ENCODE measurements at regions not wholly inside any gene's neighbourhood (a gene's known extent, or its start where the extent isn't known, plus 50 kb on each side); places are given as distances from the start of the nearest gene placed in this dataset.
A peak's percentile ranks its signal among the peaks of the same experiment; 100 is the strongest.

DNA sequence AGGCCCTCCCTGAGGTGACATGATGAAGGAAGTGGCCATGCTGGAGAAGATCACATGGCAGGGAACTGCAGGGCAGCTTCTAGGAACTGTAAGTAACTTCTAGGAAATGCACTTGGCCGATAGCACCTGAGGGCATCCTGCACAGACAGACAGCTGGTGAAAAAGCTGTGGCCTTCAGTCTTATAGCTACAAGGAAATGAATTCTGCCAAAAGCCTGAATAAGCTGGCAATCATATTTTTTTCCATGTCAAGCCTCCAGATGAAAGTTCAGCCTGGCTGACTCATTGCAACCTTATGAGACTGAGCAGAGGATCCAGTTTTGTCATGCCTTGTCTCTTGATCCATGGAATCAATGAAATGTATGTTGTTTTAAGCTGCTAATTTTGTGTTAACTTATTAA lies 91.1 kb upstream of the CACNA2D1 start:
- Histone ChIP-seq H3K36me3 (ENCODE audit: control insufficient read depth, insufficient read depth, low read length) (no peaks in the 10 kb centered on the region), H3K27me3 (ENCODE audit: control insufficient read depth, insufficient read depth, low read length) (no peaks in the 10 kb centered on the region), H3K9me3 (ENCODE audit: control insufficient read depth, low read depth, low read length) (no peaks in the 10 kb centered on the region), H3K27ac (ENCODE audit: low read length) (no peak overlapping the region), H3K4me3 (ENCODE audit: low read length) (no peak overlapping the region), H3K4me1 (ENCODE audit: control insufficient read depth, insufficient read depth, low read length) (no peaks in the 10 kb centered on the region)
- DNase-seq, result peak; percentile 6 to 54
- no CpG with 5 or more reads among the region's 1 CpG for WGBS (ENCODE audit: insufficient coverage, low lambda C conversion rate)

DNA sequence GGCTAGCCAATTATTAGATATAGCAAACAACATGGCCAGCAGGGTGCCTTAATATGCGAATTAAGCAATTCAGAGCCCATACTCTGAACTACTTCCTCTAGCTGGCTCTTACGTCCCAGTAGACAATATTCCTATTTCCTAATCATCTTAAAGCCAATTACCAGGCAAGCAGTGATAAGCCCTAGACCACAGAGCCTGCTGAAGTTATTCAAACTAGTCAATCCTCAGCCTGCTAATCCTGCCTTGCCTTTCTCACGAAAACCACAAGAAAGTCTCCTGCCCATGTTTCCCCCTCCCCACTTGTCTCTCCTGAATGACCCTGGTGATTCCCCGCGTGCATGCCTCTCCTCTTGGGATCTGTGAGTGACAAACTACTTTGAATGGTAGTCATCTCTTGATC lies 86.8 kb upstream of the CACNA2D1 start:
- DNase-seq, result no peak
- Histone ChIP-seq H3K4me3 (ENCODE audit: low read length) (no peak overlapping the region), H3K27me3 (ENCODE audit: control insufficient read depth, insufficient read depth, low read length) (no peaks in the 10 kb centered on the region), H3K27ac (ENCODE audit: low read length) (no peak overlapping the region), H3K9me3 (ENCODE audit: control insufficient read depth, low read depth, low read length) (peaks cover 3% of the 10 kb centered on the region), H3K36me3 (ENCODE audit: control insufficient read depth, insufficient read depth, low read length) (no peaks in the 10 kb centered on the region), H3K4me1 (ENCODE audit: control insufficient read depth, insufficient read depth, low read length) (no peaks in the 10 kb centered on the region)
- WGBS (ENCODE audit: insufficient coverage, low lambda C conversion rate), result 40% methylated on average over 1 of the region's 5 CpGs

GRCh38 chr7:82528577-82529310 lies 85.2 kb upstream of the CACNA2D1 start:
- no peaks in the 10 kb centered on the region for H3K27me3 ChIP-seq (ENCODE audit: control insufficient read depth, insufficient read depth, low read length)
- no peaks in the 10 kb centered on the region for H3K4me1 ChIP-seq (ENCODE audit: control insufficient read depth, insufficient read depth, low read length)
- H3K4me3 ChIP-seq (ENCODE audit: low read length), result no peak overlapping the region
- WGBS (ENCODE audit: insufficient coverage, low lambda C conversion rate), result 100% methylated on average over 1 of the region's 3 CpGs
- H3K9me3 ChIP-seq (ENCODE audit: control insufficient read depth, low read depth, low read length), result peaks cover 3% of the 10 kb centered on the region
- no peak overlapping the region for H3K27ac ChIP-seq (ENCODE audit: low read length)
- no peak for DNase-seq
- no peaks in the 10 kb centered on the region for H3K36me3 ChIP-seq (ENCODE audit: control insufficient read depth, insufficient read depth, low read length)

DNA sequence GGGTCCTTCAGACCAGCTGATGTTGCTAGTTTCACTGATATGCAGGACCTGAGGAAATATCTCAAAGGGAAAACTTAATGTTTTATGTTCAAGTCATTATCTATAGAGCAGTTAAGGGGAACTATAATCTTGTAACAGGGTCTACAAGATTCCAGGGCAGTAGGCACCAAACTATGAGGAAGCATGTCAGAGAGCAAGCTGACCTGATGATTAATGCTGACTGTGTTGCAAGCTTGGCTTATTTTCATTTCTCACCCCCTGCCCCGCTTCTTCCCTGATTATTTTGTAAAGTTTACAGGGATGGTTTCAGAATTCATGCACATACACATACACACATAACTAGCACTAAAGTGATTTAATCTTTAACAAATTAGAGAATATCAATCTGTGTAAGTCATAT lies 84.3 kb upstream of the CACNA2D1 start:
- DNase-seq, result no peak
- H3K4me1 ChIP-seq (ENCODE audit: control insufficient read depth, insufficient read depth, low read length), result no peaks in the 10 kb centered on the region
- H3K27me3 ChIP-seq (ENCODE audit: control insufficient read depth, insufficient read depth, low read length), result no peaks in the 10 kb centered on the region
- H3K4me3 ChIP-seq (ENCODE audit: low read length), result no peak overlapping the region
- no peaks in the 10 kb centered on the region for H3K36me3 ChIP-seq (ENCODE audit: control insufficient read depth, insufficient read depth, low read length)
- no peak overlapping the region for H3K27ac ChIP-seq (ENCODE audit: low read length)
- H3K9me3 ChIP-seq (ENCODE audit: control insufficient read depth, low read depth, low read length), result peaks cover 3% of the 10 kb centered on the region
- WGBS (ENCODE audit: insufficient coverage, low lambda C conversion rate), result no CpG with 5 or more reads among the region's 1 CpG

GRCh38 chr7:82521906-82522445 lies 78.4 kb upstream of the CACNA2D1 start:
- Histone ChIP-seq H3K27me3 (ENCODE audit: control insufficient read depth, insufficient read depth, low read length) (no peaks in the 10 kb centered on the region), H3K9me3 (ENCODE audit: control insufficient read depth, low read depth, low read length) (no peaks in the 10 kb centered on the region), H3K4me1 (ENCODE audit: control insufficient read depth, insufficient read depth, low read length) (no peaks in the 10 kb centered on the region), H3K27ac (ENCODE audit: low read length) (no peak overlapping the region), H3K4me3 (ENCODE audit: low read length) (no peak overlapping the region), H3K36me3 (ENCODE audit: control insufficient read depth, insufficient read depth, low read length) (no peaks in the 10 kb centered on the region)
- WGBS (ENCODE audit: insufficient coverage, low lambda C conversion rate), result 83% methylated on average over 2 of the region's 2 CpGs
- DNase-seq, result no peak

DNA sequence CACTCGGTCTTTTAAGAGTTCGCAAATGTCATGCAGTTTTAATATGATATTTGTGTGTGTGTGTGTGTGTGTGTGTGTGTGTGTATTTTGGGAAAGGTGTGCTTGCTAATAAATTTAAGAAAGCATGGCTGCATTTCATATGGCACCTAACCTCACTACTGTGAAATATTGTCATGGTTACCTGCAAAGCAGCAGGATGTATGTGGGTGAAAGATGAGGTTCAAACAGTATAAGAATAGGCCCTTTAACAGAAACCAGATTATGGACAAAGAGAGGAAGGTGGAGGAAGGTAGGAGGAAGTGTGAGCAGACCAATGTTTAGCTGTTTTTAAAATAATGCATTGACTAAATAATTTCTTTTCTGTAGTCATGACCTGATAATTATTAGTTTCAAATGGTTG lies 73.5 kb upstream of the CACNA2D1 start:
- Histone ChIP-seq H3K4me3 (ENCODE audit: low read length) (no peak overlapping the region), H3K27ac (ENCODE audit: low read length) (no peak overlapping the region), H3K27me3 (ENCODE audit: control insufficient read depth, insufficient read depth, low read length) (no peaks in the 10 kb centered on the region), H3K36me3 (ENCODE audit: control insufficient read depth, insufficient read depth, low read length) (no peaks in the 10 kb centered on the region), H3K9me3 (ENCODE audit: control insufficient read depth, low read depth, low read length) (no peaks in the 10 kb centered on the region), H3K4me1 (ENCODE audit: control insufficient read depth, insufficient read depth, low read length) (no peaks in the 10 kb centered on the region)
- WGBS (ENCODE audit: insufficient coverage, low lambda C conversion rate), result no CpG with 5 or more reads among the region's 2 CpGs
- DNase-seq, result no peak

- no peaks in the 10 kb centered on the region for H3K36me3 ChIP-seq (ENCODE audit: control insufficient read depth, insufficient read depth, low read length)
- peaks cover 3% of the 10 kb centered on the region for H3K9me3 ChIP-seq (ENCODE audit: control insufficient read depth, low read depth, low read length)
- no peak overlapping the region for H3K27ac ChIP-seq (ENCODE audit: low read length)
- DNase-seq, result no peak
- no peaks in the 10 kb centered on the region for H3K27me3 ChIP-seq (ENCODE audit: control insufficient read depth, insufficient read depth, low read length)
- no peak overlapping the region for H3K4me3 ChIP-seq (ENCODE audit: low read length)
- H3K4me1 ChIP-seq (ENCODE audit: control insufficient read depth, insufficient read depth, low read length), result no peaks in the 10 kb centered on the region
Measured at GRCh38 chr7:82511542-82511941, 68.0 kb upstream of the CACNA2D1 start.

DNA sequence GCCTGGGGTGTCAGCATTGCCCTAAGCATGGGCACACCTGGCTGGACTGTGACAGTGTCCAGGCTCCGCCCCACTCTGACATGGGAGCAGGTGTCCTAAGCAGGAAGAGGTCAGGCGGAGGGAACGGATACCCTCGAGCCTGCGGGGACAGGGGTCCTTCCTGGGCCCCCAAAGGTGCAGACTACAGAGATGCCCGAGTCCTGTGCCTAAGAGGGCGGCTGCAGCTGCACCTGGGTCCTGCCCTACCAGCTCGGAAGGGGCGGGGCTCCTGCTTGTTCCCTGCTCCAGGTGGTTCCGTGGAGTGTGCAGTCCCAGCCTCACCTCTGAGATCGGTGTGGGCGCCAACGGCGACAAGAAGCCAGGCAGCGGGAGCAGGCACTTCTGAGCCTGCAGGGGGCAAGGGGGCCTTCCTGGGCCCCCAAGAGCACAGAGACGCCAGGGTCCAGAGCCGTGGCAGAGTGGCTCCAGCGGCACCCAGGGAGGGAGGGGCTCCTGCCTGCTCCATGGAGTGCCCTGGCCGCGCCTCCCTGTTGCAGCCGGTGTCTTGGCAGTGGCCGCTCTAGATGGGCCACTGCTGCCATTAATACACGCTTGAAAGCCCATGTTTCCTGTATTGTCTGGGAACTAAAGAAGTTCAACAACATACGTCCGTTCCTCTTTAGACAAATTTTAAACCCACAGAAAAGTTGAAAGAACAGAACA lies 64.5 kb upstream of the CACNA2D1 start:
- WGBS (ENCODE audit: insufficient coverage, low lambda C conversion rate), result no CpG with 5 or more reads among the region's 25 CpGs
- Histone ChIP-seq H3K4me3 (ENCODE audit: low read length) (peak overlapping the region; percentile 52), H3K27ac (ENCODE audit: low read length) (no peak overlapping the region), H3K36me3 (ENCODE audit: control insufficient read depth, insufficient read depth, low read length) (no peaks in the 10 kb centered on the region), H3K27me3 (ENCODE audit: control insufficient read depth, insufficient read depth, low read length) (no peaks in the 10 kb centered on the region), H3K9me3 (ENCODE audit: control insufficient read depth, low read depth, low read length) (peaks cover 3% of the 10 kb centered on the region), H3K4me1 (ENCODE audit: control insufficient read depth, insufficient read depth, low read length) (no peaks in the 10 kb centered on the region)
- peak; percentile 11 to 55 for DNase-seq

DNA sequence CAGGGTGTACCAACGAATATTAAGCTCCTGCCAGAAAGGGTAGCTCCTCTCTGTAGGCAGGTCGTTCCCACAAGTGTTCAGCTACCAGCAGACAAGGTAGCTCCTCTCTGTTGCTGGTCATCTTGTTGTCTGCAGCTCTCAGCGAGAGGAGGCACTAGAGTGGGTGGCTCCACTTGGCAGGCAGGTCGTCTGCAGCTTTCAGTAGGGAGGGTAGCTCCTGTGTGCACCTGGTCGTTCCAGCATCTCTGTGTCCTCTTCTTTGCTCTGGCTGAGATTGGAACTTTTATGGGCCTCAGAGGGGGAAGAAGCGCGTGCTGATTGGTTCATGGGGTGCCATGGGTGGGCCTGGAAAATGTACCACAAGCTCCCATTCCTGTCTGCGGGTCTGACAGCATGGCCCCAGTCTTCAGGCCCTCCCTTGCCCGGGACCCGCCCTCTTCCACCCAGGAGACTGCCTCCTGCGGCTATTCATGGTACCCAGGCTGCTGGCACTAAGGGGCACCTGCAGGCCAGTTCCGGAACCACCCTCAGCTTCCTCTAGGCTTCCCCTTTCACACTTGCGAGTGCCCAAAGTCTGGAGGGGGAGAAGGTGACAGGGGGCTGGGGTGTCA lies 63.9 kb upstream of the CACNA2D1 start:
- WGBS (ENCODE audit: insufficient coverage, low lambda C conversion rate), result no CpG with 5 or more reads among the region's 13 CpGs
- DNase-seq, result no peak

GRCh38 chr7:82506702-82507101 lies 63.1 kb upstream of the CACNA2D1 start:
- Histone ChIP-seq H3K27ac (ENCODE audit: low read length) (no peak overlapping the region), H3K36me3 (ENCODE audit: control insufficient read depth, insufficient read depth, low read length) (no peaks in the 10 kb centered on the region), H3K27me3 (ENCODE audit: control insufficient read depth, insufficient read depth, low read length) (no peaks in the 10 kb centered on the region), H3K4me1 (ENCODE audit: control insufficient read depth, insufficient read depth, low read length) (no peaks in the 10 kb centered on the region), H3K4me3 (ENCODE audit: low read length) (no peak overlapping the region), H3K9me3 (ENCODE audit: control insufficient read depth, low read depth, low read length) (peaks cover 3% of the 10 kb centered on the region)
- no CpG with 5 or more reads among the region's 15 CpGs for WGBS (ENCODE audit: insufficient coverage, low lambda C conversion rate)
- DNase-seq, result no peak

More for the DNA sequence above, 63.9 kb upstream of the CACNA2D1 start:
- H3K4me3 ChIP-seq (ENCODE audit: low read length), result peak overlapping the region; percentile 52
- H3K27ac ChIP-seq (ENCODE audit: low read length), result no peak overlapping the region
- H3K27me3 ChIP-seq (ENCODE audit: control insufficient read depth, insufficient read depth, low read length), result no peaks in the 10 kb centered on the region
- no peaks in the 10 kb centered on the region for H3K4me1 ChIP-seq (ENCODE audit: control insufficient read depth, insufficient read depth, low read length)
- H3K9me3 ChIP-seq (ENCODE audit: control insufficient read depth, low read depth, low read length), result peaks cover 3% of the 10 kb centered on the region
- no peaks in the 10 kb centered on the region for H3K36me3 ChIP-seq (ENCODE audit: control insufficient read depth, insufficient read depth, low read length)

All from large intestine (tissue), 3 donors.